ENCODE measurements at regions not wholly inside any gene's neighbourhood (a gene's known extent, or its start where the extent isn't known, plus 50 kb on each side); places are given as distances from the start of the nearest gene placed in this dataset.

GRCh38 chr1:80359666-80360065 is 1353.1 kb upstream of the ADGRL4 start:
- Histone ChIP-seq H3F3A (ENCODE audit: insufficient read depth) (no peaks in the 10 kb centered on the region), H4K20me1 (ENCODE audit: low read depth, low read length) (no peaks in the 10 kb centered on the region), H3K9ac (ENCODE audit: low read length) (no peak overlapping the region), H3K27ac (ENCODE audit: low read depth, low read length) (no peak overlapping the region), H3K36me3 (ENCODE audit: low read length) (no peaks in the 10 kb centered on the region), H3K9me3 (ENCODE audit: insufficient read depth, low read length) (no peaks in the 10 kb centered on the region), H3K9me2 (replicated peaks; ENCODE audit: insufficient read depth, low read length) (no peaks in the 10 kb centered on the region), H3K4me2 (ENCODE audit: low read depth, low read length, poor library complexity, severe bottlenecking) (no peak overlapping the region), H3K27me3 (ENCODE audit: low read length) (no peaks in the 10 kb centered on the region), H3K79me2 (ENCODE audit: insufficient read depth, low read length) (no peaks in the 10 kb centered on the region), H3K4me3 (ENCODE audit: insufficient read depth, low read length, poor library complexity, severe bottlenecking) (no peak overlapping the region), H2AFZ (ENCODE audit: low read depth, low read length, severe bottlenecking) (no peak overlapping the region)
- no peak for TF ChIP-seq EZH2phosphoT487 (conservative IDR thresholded peaks at IDR 0.05; ENCODE audit: low read length)
- TF ChIP-seq CTCF (IDR thresholded peaks at IDR 0.05; ENCODE audit: insufficient read depth, low read length, poor library complexity, severe bottlenecking), result no peak

GRCh38 chr1:80349218-80349617 is 1342.7 kb upstream of the ADGRL4 start:
- no peaks in the 10 kb centered on the region for H3K79me2 ChIP-seq (ENCODE audit: insufficient read depth, low read length)
- H4K20me1 ChIP-seq (ENCODE audit: low read depth, low read length), result no peaks in the 10 kb centered on the region
- no peak overlapping the region for H3K4me3 ChIP-seq (ENCODE audit: insufficient read depth, low read length, poor library complexity, severe bottlenecking)
- H3K9me3 ChIP-seq (ENCODE audit: insufficient read depth, low read length), result no peaks in the 10 kb centered on the region
- no peaks in the 10 kb centered on the region for H3K27me3 ChIP-seq (ENCODE audit: low read length)
- no peak overlapping the region for H3K27ac ChIP-seq (ENCODE audit: low read depth, low read length)
- no peaks in the 10 kb centered on the region for H3K9me2 ChIP-seq (replicated peaks; ENCODE audit: insufficient read depth, low read length)
- no peak for TF ChIP-seq EZH2phosphoT487 (conservative IDR thresholded peaks at IDR 0.05; ENCODE audit: low read length)
- TF ChIP-seq CTCF (IDR thresholded peaks at IDR 0.05; ENCODE audit: insufficient read depth, low read length, poor library complexity, severe bottlenecking), result no peak
- H3K9ac ChIP-seq (ENCODE audit: low read length), result no peak overlapping the region
- no peak overlapping the region for H3K4me2 ChIP-seq (ENCODE audit: low read depth, low read length, poor library complexity, severe bottlenecking)
- no peak overlapping the region for H2AFZ ChIP-seq (ENCODE audit: low read depth, low read length, severe bottlenecking)
- H3F3A ChIP-seq (ENCODE audit: insufficient read depth), result no peaks in the 10 kb centered on the region
- no peaks in the 10 kb centered on the region for H3K36me3 ChIP-seq (ENCODE audit: low read length)

GRCh38 chr1:80341021-80341420 is 1334.5 kb upstream of the ADGRL4 start:
- Histone ChIP-seq H3F3A (ENCODE audit: insufficient read depth) (no peaks in the 10 kb centered on the region), H3K4me3 (ENCODE audit: insufficient read depth, low read length, poor library complexity, severe bottlenecking) (no peak overlapping the region), H3K4me2 (ENCODE audit: low read depth, low read length, poor library complexity, severe bottlenecking) (no peak overlapping the region), H3K27ac (ENCODE audit: low read depth, low read length) (no peak overlapping the region), H2AFZ (ENCODE audit: low read depth, low read length, severe bottlenecking) (no peak overlapping the region), H4K20me1 (ENCODE audit: low read depth, low read length) (no peaks in the 10 kb centered on the region), H3K27me3 (ENCODE audit: low read length) (no peaks in the 10 kb centered on the region), H3K9ac (ENCODE audit: low read length) (no peak overlapping the region), H3K9me3 (ENCODE audit: insufficient read depth, low read length) (no peaks in the 10 kb centered on the region), H3K9me2 (replicated peaks; ENCODE audit: insufficient read depth, low read length) (no peaks in the 10 kb centered on the region), H3K36me3 (ENCODE audit: low read length) (no peaks in the 10 kb centered on the region), H3K79me2 (ENCODE audit: insufficient read depth, low read length) (no peaks in the 10 kb centered on the region)
- no peak for TF ChIP-seq EZH2phosphoT487 (conservative IDR thresholded peaks at IDR 0.05; ENCODE audit: low read length)
- TF ChIP-seq CTCF (IDR thresholded peaks at IDR 0.05; ENCODE audit: insufficient read depth, low read length, poor library complexity, severe bottlenecking), result no peak

Data from SU-DHL-6 (cell line).